GM12864 (cell line): ENCODE measurements at regions not wholly inside any gene's neighbourhood (a gene's known extent, or its start where the extent isn't known, plus 50 kb on each side); places are given as distances from the start of the nearest gene placed in this dataset.

Source experiments
- DNase-seq: peaks from one replicate; pipeline ENCODE4 v3.0.0-alpha.2; 2011; ENCODE audit warnings: low read depth
- H3K4me3 ChIP-seq: 2 replicates; pipeline ENCODE4 v1.5.1; 2011; ENCODE audit warnings: mild to moderate bottlenecking, low read depth, low read length, control low read depth
- TF ChIP-seq, protein P1 (sequence below): IDR thresholded peaks from 2 replicates; pipeline ENCODE4 v1.5.1; 2011; ENCODE audit warnings: low read depth, mild to moderate bottlenecking, moderate library complexity, low read length, control low read depth, inconsistent platforms; ENCODE audit errors: missing control alignments

DNA sequence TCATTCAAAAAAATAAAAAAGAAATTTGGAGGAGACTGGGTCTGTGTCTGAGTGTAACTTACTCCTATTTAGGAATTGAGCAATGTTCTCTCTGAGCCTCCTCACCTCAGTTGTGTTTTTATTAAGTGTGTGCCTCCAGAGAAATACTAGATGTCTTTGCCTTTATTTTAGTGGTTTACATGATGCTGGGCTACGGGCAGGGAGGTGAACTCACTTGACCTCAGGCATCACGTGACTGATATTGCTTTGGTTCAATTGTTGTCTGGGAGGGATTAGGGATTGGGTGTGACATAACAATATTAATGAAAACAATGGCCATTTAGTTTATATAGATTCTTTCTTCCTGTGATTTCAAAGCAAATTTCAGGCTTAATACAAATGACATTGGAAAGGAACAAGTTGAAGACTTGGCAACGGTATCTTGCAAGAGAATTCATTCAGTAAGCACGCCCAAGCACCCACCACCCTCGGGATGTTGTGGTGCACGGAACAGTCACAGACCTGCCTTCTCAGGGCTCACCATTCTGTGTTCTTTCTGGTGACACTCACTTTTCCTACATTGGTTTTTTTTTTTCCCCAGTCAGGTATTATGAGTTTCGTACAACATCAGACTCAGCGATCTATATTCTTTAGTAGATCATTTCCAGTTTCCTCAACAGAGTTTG is 77.5 kb downstream of the BMP4 start:
- no peak for DNase-seq
- TF ChIP-seq, protein P1, sequence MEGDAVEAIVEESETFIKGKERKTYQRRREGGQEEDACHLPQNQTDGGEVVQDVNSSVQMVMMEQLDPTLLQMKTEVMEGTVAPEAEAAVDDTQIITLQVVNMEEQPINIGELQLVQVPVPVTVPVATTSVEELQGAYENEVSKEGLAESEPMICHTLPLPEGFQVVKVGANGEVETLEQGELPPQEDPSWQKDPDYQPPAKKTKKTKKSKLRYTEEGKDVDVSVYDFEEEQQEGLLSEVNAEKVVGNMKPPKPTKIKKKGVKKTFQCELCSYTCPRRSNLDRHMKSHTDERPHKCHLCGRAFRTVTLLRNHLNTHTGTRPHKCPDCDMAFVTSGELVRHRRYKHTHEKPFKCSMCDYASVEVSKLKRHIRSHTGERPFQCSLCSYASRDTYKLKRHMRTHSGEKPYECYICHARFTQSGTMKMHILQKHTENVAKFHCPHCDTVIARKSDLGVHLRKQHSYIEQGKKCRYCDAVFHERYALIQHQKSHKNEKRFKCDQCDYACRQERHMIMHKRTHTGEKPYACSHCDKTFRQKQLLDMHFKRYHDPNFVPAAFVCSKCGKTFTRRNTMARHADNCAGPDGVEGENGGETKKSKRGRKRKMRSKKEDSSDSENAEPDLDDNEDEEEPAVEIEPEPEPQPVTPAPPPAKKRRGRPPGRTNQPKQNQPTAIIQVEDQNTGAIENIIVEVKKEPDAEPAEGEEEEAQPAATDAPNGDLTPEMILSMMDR = no peak
- no peak overlapping the region for H3K4me3 ChIP-seq

DNA sequence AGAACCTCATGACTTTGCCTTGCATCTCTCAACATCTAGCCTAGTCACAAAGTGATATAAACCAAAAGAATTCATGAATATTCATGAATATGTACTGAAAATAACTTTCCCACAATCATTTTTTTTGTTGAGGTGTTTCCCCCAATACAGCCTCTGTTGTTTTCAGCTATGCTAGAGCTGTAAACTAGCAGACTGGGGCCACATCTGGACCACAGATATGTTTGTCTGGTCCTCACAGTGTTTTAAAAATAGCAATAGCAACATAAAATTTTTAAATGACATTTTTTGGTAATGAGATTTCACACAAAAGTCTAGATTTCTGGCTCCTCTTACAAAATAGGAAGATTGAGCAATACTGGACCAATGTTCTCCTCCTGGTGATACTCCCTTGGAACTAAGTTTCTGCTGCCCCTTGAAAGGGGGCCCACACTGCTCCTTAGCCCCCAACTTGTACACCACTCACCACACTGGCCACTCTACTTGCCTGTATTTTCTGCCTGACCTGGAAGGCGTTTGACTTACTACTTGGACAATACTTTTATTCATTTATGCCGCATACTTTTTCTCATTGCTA is 81.2 kb downstream of the BMP4 start:
- DNase-seq = no peak

DNA sequence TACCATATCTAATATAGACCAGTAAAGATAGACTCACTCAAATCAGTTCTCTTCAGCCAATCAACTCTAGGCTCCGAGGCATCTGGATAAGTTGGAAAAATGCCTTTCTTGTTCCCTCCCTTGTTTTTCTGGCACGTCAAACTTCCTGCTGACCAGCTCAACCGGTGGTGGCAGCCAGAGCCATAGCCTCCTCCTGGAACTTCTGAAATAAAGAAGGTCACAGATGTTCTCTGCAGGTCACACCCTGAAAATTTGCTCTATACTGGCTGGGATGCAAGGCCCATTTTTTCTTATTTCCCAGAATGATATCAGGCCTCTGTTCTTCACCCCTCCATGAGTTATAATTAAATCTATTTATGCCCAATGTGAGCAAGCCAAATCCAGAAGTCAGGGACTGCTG is 81.9 kb downstream of the BMP4 start:
- TF ChIP-seq, protein P1 = no peak
- no peak for DNase-seq

More for the DNA sequence above, 81.2 kb downstream of the BMP4 start:
- TF ChIP-seq, protein P1 = no peak
- no peak overlapping the region for H3K4me3 ChIP-seq

DNA sequence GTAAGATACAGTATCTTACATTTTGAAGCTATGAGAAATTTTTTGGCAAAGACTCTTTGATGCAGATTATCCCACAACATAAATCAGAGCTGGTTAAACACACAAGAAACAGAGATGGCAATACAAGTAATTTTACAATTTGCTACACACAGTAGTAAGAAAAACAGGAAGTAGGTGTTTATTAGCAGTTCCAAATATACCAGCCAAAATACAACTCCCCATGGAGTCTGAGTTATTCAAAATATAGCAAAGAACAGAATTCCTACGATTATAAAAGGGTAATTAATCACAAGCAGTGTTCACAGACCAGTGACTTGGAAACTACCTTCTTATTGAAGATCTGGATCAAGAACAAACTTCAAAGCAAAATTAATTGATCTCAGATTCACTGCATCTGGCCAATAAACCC is 83.9 kb downstream of the BMP4 start:
- H3K4me3 ChIP-seq = no peak overlapping the region
- DNase-seq = no peak
- TF ChIP-seq, protein P1 = no peak

More for the DNA sequence above, 81.9 kb downstream of the BMP4 start:
- H3K4me3 ChIP-seq = no peak overlapping the region

DNA sequence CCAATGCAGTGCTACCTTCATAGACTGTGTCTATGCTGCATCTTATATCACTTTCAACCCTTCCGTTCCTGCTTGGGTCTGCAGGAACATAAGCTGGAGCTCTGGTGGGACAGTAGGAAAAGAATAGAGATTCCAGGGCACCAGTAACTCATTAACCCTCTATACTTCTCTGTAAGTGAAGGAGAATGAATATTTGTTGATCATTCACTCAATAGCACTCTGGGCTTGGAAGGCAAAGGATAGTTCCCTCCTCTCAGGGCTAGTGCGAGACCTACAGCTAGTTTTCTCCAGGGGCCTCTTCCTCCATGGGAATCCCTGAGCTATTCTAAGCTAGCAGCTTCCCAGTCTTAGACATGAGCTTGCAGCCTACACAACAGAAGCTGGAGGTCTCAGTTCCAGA is 84.7 kb downstream of the BMP4 start:
- H3K4me3 ChIP-seq = no peak overlapping the region
- TF ChIP-seq, protein P1 = no peak
- DNase-seq = no peak

DNA sequence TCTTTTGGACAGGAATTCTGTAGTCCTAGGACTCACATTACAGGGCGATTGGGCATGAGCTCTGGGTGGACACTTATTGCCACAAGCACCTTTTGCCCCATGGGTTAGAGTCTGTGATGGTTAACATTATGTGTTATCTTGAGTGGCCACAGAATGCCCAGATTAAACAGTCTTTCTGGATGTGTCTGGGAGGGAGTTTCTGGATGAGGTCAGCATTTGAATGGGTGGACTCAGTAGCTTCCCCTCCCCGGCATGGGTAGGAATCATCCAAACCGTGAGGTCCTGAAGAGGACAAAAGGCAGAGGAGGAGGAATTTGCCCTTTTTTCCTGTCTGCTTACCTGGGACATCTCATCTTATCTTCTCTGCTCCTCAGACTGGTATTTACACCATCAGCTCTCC is 85.6 kb downstream of the BMP4 start:
- TF ChIP-seq, protein P1 = no peak
- H3K4me3 ChIP-seq = no peak overlapping the region
- DNase-seq = no peak

DNA sequence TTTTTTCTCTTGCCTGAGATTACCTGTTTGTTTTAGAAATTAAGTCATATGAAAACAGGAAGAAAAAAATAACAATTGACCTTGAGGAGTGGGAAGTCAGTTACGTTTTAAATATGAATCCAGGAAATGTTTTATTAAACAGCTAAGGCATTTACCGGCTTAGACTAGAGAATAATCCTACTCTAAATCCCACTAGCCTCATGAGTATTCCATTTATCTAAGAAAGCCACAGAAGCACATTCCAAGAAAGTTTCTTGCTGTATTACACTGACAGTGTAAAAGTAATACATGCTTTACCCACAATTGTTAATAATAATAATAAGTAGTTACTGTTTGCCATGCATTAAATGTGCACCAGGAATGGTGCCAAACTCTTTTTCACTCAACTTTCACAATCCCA is 90.9 kb downstream of the BMP4 start:
- TF ChIP-seq, protein P1 = no peak
- H3K4me3 ChIP-seq = no peak overlapping the region
- DNase-seq = no peak
